Adrenal gland (tissue), 9 donors: ENCODE measurements at regions not wholly inside any gene's neighbourhood (a gene's known extent, or its start where the extent isn't known, plus 50 kb on each side); places are given as distances from the start of the nearest gene placed in this dataset.

Experiments used
- DNase-seq, 7 donors: peaks; one replicate each; pipeline ENCODE4 v3.0.0-alpha.2; 2019 to 2020
- H3K27ac ChIP-seq, 5 donors: fragments of 200-600 bp; sonication (generic) in 4 of 5; 1 replicate in 3 of 5; 2 replicates in 2 of 5; pipeline versions ENCODE4 v1.5.1 to v1.8.0; 2016 to 2020; ENCODE audit warnings: mild to moderate bottlenecking in 1 of 5
- H3K27me3 ChIP-seq: fragments of 200-600 bp; 2 replicates; pipeline ENCODE4 v1.8.0; 2021
- H3K36me3 ChIP-seq, 2 donors: fragments of 200-600 bp; replicated peaks in 1 of 2; 1 replicate in 1 of 2; 2 replicates in 1 of 2; pipeline versions ENCODE4 v1.5.1 to v1.8.0; 2018 to 2022
- H3K4me1 ChIP-seq, 2 donors: fragments of 200-600 bp; replicated peaks in 1 of 2; 1 replicate in 1 of 2; 2 replicates in 1 of 2; pipeline versions ENCODE4 v1.5.1 to v1.8.0; 2018 to 2021
- H3K4me3 ChIP-seq, 4 donors: fragments of 200-600 bp; sonication (generic) in 3 of 4; one replicate each; pipeline ENCODE4 v1.5.1; 2016 to 2018
- H3K9me3 ChIP-seq, 3 donors: fragments of 200-600 bp; sonication (generic) in 1 of 3; replicated peaks in 1 of 3; 1 replicate in 2 of 3; 2 replicates in 1 of 3; pipeline versions ENCODE4 v1.5.1 to v1.8.0; 2016 to 2021
- CTCF ChIP-seq, 6 experiments: fragments of 450-650 bp in 4 of 6; fragments of 200-600 bp in 2 of 6; sonication (generic) in 1 of 6; IDR thresholded peaks; 1 replicate in 5 of 6; 2 replicates in 1 of 6; pipeline versions ENCODE4 v1.5.1 to v1.8.0; 2016 to 2021; ENCODE audit warnings: antibody characterized with exemption in 6 of 6, mild to moderate bottlenecking in 2 of 6, moderate library complexity in 1 of 6
- POLR2A ChIP-seq, 2 donors: fragments of 450-650 bp; IDR thresholded peaks; one replicate each; pipeline ENCODE4 v1.6.1; 2017; ENCODE audit warnings: antibody characterized with exemption in 2 of 2, mild to moderate bottlenecking in 2 of 2, moderate library complexity in 1 of 2
- WGBS, 4 donors: extraction: QIAGEN DNeasy Blood & Tissue Kit in 2 of 4; methylation state at CpG; one replicate each; pipeline versions ENCODE4 v1.1.5 to v1.1.7; 2013 to 2017; 5-methylcytosine and 5-hydroxymethylcytosine counted together
- intact Hi-C, 2 donors: fragments of 100-400 bp; cut with DNase I; formaldehyde crosslinking; loops; one replicate each; pipeline versions ENCODE4 v1.14.1 to v1.15.0; 2022 to 2023
- donor health status: healthy with polysubstance abuse.
- donor health status: Bipolar disorder and iron deficiency.
- donor health status: DM: yes; HTN: yes; CAD: no.
- donor health status: DM: no; HTN: no; CAD: no.
- donor health status: DM: no; HTN: no; CAD: no.

- Histone ChIP-seq H3K27me3 (peaks cover 4% of the 10 kb centered on the region), H3K4me3 (no peak overlapping the region), H3K27ac (no peak overlapping the region), H3K4me1 (no peaks in the 10 kb centered on the region), H3K9me3 (no peaks in the 10 kb centered on the region), H3K36me3 (no peaks in the 10 kb centered on the region)
- 45 to 58% (median 50%) methylated on average over 5 of the region's 5 CpGs for WGBS, 4 donors
- TF ChIP-seq CTCF (IDR thresholded peaks at IDR 0.05) (no peak), POLR2A (IDR thresholded peaks at IDR 0.05) (no peak)
- intact Hi-C loops, result no loop called here
- DNase-seq, result no peak
Measured at GRCh38 chrX:139077281-139078250, 366.0 kb upstream of the FGF13 start.

GRCh38 chrX:139063364-139063763 is 351.8 kb upstream of the FGF13 start:
- no peaks in the 10 kb centered on the region for H3K36me3 ChIP-seq
- no peaks in the 10 kb centered on the region for H3K9me3 ChIP-seq
- no peaks in the 10 kb centered on the region for H3K27me3 ChIP-seq
- no peaks in the 10 kb centered on the region for H3K4me1 ChIP-seq
- TF ChIP-seq POLR2A (IDR thresholded peaks at IDR 0.05), result no peak
- TF ChIP-seq CTCF (IDR thresholded peaks at IDR 0.05), result no peak
- intact Hi-C loops, result no loop called here
- H3K27ac ChIP-seq, result no peak overlapping the region
- WGBS, 4 donors, result 45 to 62% (median 51%) methylated on average over 2 of the region's 2 CpGs
- no peak overlapping the region for H3K4me3 ChIP-seq
- no peak for DNase-seq

GRCh38 chrX:139058831-139059495 is 347.4 kb upstream of the FGF13 start:
- 43 to 55% (median 50%) methylated on average over 4 of the region's 4 CpGs for WGBS, 4 donors
- intact Hi-C loops, result no loop called here
- Histone ChIP-seq H3K9me3 (no peaks in the 10 kb centered on the region), H3K36me3 (no peaks in the 10 kb centered on the region), H3K4me1 (no peaks in the 10 kb centered on the region), H3K27ac (no peak overlapping the region), H3K27me3 (no peaks in the 10 kb centered on the region), H3K4me3 (no peak overlapping the region)
- no peak for DNase-seq
- TF ChIP-seq CTCF (IDR thresholded peaks at IDR 0.05) (no peak), POLR2A (IDR thresholded peaks at IDR 0.05) (no peak)

GRCh38 chrX:139052461-139052860 is 340.9 kb upstream of the FGF13 start:
- H3K4me3 ChIP-seq, result no peak overlapping the region
- H3K27ac ChIP-seq, result no peak overlapping the region
- H3K9me3 ChIP-seq, result no peaks in the 10 kb centered on the region
- TF ChIP-seq POLR2A (IDR thresholded peaks at IDR 0.05) (no peak), CTCF (IDR thresholded peaks at IDR 0.05) (no peak)
- H3K27me3 ChIP-seq, result no peaks in the 10 kb centered on the region
- 55 to 77% (median 69%) methylated on average over 3 of the region's 3 CpGs for WGBS, 4 donors
- H3K4me1 ChIP-seq, result no peaks in the 10 kb centered on the region
- H3K36me3 ChIP-seq, result no peaks in the 10 kb centered on the region
- DNase-seq, result no peak
- intact Hi-C loops, result no loop called here
